BLaER1 treated with 17β-estradiol and CSF1 and Interleukin-3, amounts not matched to agents 10 nM and 100 nM (cell line): ENCODE measurements at regions not wholly inside any gene's neighbourhood (a gene's known extent, or its start where the extent isn't known, plus 50 kb on each side); places are given as distances from the start of the nearest gene placed in this dataset.
"Not testable (repeated sequence)": the region's sequence is repeated elsewhere in the genome, so short reads cannot be mapped to it uniquely, and the experiment has no call there.

ENCODE experiments used
- H3K27ac ChIP-seq, 11 experiments: shearing (Covaris generic); formaldehyde crosslinking; 2 replicates each; pipeline ENCODE4 v1.8.1; 2022
- H3K27me3 ChIP-seq, 11 experiments: shearing (Covaris generic); formaldehyde crosslinking; 2 replicates each; pipeline ENCODE4 v1.8.1; 2022
- H3K36me3 ChIP-seq, 11 experiments: shearing (Covaris generic); formaldehyde crosslinking; 2 replicates each; pipeline ENCODE4 v1.8.1; 2022
- H3K4me1 ChIP-seq, 10 experiments: shearing (Covaris generic); formaldehyde crosslinking; 2 replicates each; pipeline ENCODE4 v1.8.1; 2022
- H3K4me2 ChIP-seq, 11 experiments: shearing (Covaris generic); formaldehyde crosslinking; 2 replicates each; pipeline ENCODE4 v1.8.1; 2022
- H3K4me3 ChIP-seq, 10 experiments: shearing (Covaris generic); formaldehyde crosslinking; 2 replicates each; pipeline ENCODE4 v1.8.1; 2022
- H3K9ac ChIP-seq, 11 experiments: shearing (Covaris generic); formaldehyde crosslinking; 2 replicates each; pipeline ENCODE4 v1.8.1; 2022
- H3K9me3 ChIP-seq, 11 experiments: shearing (Covaris generic); formaldehyde crosslinking; replicated peaks in 1 of 11; 2 replicates each; pipeline ENCODE4 v1.8.1; 2022
- H4K20me1 ChIP-seq, 11 experiments: shearing (Covaris generic); formaldehyde crosslinking; 2 replicates each; pipeline ENCODE4 v1.8.1; 2022
- Cebpa-rat ChIP-seq, 11 experiments: shearing (Covaris generic); IDR thresholded peaks; 2 replicates each; pipeline ENCODE4 v1.8.1; 2022

- H3K4me3 ChIP-seq = no peak overlapping the region
- no peak for TF ChIP-seq Cebpa-rat (IDR thresholded peaks at IDR 0.05)
- no peak overlapping the region for H3K9ac ChIP-seq
- no peak overlapping the region for H3K27ac ChIP-seq
- no peaks in the 10 kb centered on the region for H3K27me3 ChIP-seq
- no peaks in the 10 kb centered on the region for H3K36me3 ChIP-seq
- peaks cover 0 to 11% (median 0%) of the 10 kb centered on the region in 10 experiments; a peak in 2 of 20 replicates for H3K4me1 ChIP-seq
- H4K20me1 ChIP-seq = no peaks in the 10 kb centered on the region
- H3K9me3 ChIP-seq = peaks cover 0 to 2% (median 0%) of the 10 kb centered on the region in 11 experiments; a peak in 2 of 22 replicates
- H3K4me2 ChIP-seq = no peak overlapping the region
These were observed 1631.3 kb downstream of the PCDH18 start for GRCh38 chr4:135900956-135901355.

DNA sequence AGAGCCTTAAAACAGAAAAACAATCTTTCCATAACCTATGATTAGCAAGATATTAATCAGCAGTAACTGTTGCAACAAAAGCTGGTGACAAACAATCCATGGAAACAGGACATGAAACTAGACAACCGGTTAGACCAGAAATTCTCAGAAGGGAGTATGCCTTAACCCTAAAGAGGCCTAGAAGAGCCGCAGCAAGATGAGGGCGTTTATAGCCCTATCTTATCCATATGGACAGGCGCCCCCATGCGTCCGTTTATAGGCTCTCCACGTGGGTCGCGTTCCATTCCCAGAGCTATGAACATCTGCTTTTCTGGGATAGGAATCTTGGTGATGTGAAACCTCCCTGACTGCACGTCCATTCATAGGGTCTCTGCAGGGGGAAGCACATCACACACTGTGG is 1662.7 kb upstream of the PABPC4L start:
- not testable (repeated sequence) for H3K27me3 ChIP-seq, H3K36me3 ChIP-seq, H3K27ac ChIP-seq, H3K4me3 ChIP-seq, H3K9ac ChIP-seq, H3K4me2 ChIP-seq, H3K9me3 ChIP-seq, H3K4me1 ChIP-seq, H4K20me1 ChIP-seq

DNA sequence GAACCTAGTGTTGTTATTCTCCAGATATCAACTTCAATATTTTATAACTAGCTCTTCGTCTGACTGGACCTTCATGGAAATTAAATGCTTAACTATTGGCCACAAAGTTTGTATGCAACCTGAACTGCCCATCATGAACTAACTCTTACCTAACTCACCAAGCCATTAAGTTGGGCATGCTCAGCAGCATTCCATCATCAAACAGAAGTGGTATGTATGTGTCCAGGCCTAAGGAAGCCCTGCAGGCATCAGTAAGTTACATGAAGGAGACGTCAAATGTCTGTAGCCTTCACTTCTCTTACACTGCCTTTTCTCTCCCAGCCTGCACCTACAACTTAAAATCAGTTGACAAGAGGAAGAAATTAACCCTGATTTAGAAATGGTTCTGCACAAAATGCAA is 1639.2 kb upstream of the PABPC4L start:
- H3K4me1 ChIP-seq = peaks cover 0 to 5% (median 0%) of the 10 kb centered on the region in 10 experiments; a peak in 1 of 20 replicates
- no peak overlapping the region for H3K27ac ChIP-seq
- H4K20me1 ChIP-seq = no peaks in the 10 kb centered on the region
- H3K4me2 ChIP-seq = no peak overlapping the region
- H3K4me3 ChIP-seq = no peak overlapping the region
- no peaks in the 10 kb centered on the region for H3K36me3 ChIP-seq
- no peaks in the 10 kb centered on the region for H3K9me3 ChIP-seq
- no peak overlapping the region for H3K9ac ChIP-seq
- no peaks in the 10 kb centered on the region for H3K27me3 ChIP-seq
- no peak for TF ChIP-seq Cebpa-rat (IDR thresholded peaks at IDR 0.05)

- Histone ChIP-seq H3K9ac (no peak overlapping the region), H3K27ac (no peak overlapping the region), H3K9me3 (no peaks in the 10 kb centered on the region), H4K20me1 (no peaks in the 10 kb centered on the region), H3K36me3 (no peaks in the 10 kb centered on the region), H3K27me3 (no peaks in the 10 kb centered on the region), H3K4me3 (no peak overlapping the region), H3K4me1 (peaks cover 0 to 5% (median 0%) of the 10 kb centered on the region in 10 experiments; a peak in 1 of 20 replicates), H3K4me2 (no peak overlapping the region)
- no peak for TF ChIP-seq Cebpa-rat (IDR thresholded peaks at IDR 0.05)
These were observed 1638.1 kb upstream of the PABPC4L start for GRCh38 chr4:135839712-135840111.

DNA sequence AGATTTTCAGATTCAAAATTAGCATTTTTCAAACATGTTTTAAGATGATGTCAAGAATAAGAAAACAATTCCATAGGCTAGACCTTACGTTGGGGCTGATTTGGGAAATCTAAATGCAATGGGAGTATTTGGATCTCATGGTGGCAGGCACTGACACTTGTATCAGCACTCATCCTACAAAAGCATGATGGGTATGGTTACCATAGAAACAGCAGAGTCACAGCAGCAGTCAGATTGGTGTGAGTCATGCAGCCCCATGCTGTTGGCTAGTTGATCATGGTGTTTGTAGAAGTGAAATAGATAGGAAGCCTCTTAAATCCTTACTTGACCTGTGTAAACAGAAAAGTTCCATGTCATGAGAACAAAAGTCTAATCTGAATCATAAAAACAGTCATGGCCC is 1637.3 kb upstream of the PABPC4L start:
- H3K9me3 ChIP-seq = no peaks in the 10 kb centered on the region
- no peaks in the 10 kb centered on the region for H4K20me1 ChIP-seq
- TF ChIP-seq Cebpa-rat (IDR thresholded peaks at IDR 0.05) = no peak
- no peaks in the 10 kb centered on the region for H3K36me3 ChIP-seq
- H3K27me3 ChIP-seq = no peaks in the 10 kb centered on the region
- H3K27ac ChIP-seq = no peak overlapping the region
- H3K4me1 ChIP-seq = peaks cover 0 to 5% (median 0%) of the 10 kb centered on the region in 10 experiments; a peak in 1 of 20 replicates
- no peak overlapping the region for H3K4me2 ChIP-seq
- no peak overlapping the region for H3K9ac ChIP-seq
- no peak overlapping the region for H3K4me3 ChIP-seq

GRCh38 chr4:135834471-135834870 is 1632.9 kb upstream of the PABPC4L start:
- H3K4me2 ChIP-seq = no peak overlapping the region
- H3K4me1 ChIP-seq = peaks cover 0 to 5% (median 0%) of the 10 kb centered on the region in 10 experiments; a peak in 1 of 20 replicates
- H4K20me1 ChIP-seq = no peaks in the 10 kb centered on the region
- no peak overlapping the region for H3K27ac ChIP-seq
- no peaks in the 10 kb centered on the region for H3K27me3 ChIP-seq
- no peak overlapping the region for H3K4me3 ChIP-seq
- TF ChIP-seq Cebpa-rat (IDR thresholded peaks at IDR 0.05) = no peak
- no peaks in the 10 kb centered on the region for H3K36me3 ChIP-seq
- H3K9ac ChIP-seq = no peak overlapping the region
- no peaks in the 10 kb centered on the region for H3K9me3 ChIP-seq

DNA sequence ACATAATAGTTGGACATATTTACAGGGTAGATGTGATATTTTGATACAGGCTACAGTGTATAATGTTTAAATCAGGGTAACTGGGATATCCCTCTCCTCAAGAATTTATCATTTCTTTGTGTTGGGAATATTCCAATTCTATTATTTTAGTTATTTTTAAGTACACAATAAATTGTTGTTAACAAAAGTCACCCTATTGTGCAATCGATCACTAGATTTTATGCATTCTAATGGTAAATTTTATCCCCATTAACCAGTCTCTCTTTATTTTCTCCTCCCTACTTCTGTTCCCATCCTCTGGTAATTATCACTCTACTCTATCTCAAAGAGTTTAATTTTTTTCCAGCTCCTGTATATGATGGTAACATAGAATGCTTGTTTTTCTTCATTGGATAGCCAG is 1631.9 kb upstream of the PABPC4L start:
- Histone ChIP-seq H3K4me3 (no peak overlapping the region), H3K27ac (no peak overlapping the region), H3K9me3 (no peaks in the 10 kb centered on the region), H3K9ac (no peak overlapping the region), H4K20me1 (no peaks in the 10 kb centered on the region), H3K27me3 (no peaks in the 10 kb centered on the region), H3K4me1 (peaks cover 0 to 5% (median 0%) of the 10 kb centered on the region in 10 experiments; a peak in 1 of 20 replicates), H3K36me3 (no peaks in the 10 kb centered on the region), H3K4me2 (no peak overlapping the region)
- TF ChIP-seq Cebpa-rat (IDR thresholded peaks at IDR 0.05) = no peak

DNA sequence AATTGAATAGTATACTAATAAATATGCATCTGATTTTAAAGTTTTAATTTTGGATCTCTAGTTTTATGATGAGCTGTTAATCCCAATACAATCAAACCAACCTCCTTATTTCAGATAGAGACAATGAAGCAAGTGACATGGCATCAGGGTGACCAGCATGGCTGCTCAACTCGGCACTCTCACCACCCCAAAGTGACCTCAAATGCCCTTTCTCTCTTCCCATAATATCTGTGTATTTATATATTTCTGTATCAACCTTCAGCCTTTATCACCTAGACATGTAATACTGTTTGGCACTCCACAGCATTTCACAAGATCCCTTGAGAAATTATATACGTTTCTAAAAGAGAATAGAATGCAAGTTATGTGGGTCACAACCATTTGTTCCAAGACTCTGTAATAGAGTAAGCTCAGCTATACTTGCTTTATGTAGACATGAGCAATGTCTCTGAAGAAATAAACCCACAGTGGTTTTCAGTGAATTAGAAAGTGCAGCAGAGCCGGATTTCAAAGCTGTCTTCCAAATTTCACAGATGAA is 1623.2 kb upstream of the PABPC4L start:
- H4K20me1 ChIP-seq = no peaks in the 10 kb centered on the region
- no peak for TF ChIP-seq Cebpa-rat (IDR thresholded peaks at IDR 0.05)
- no peak overlapping the region for H3K4me2 ChIP-seq
- H3K4me1 ChIP-seq = no peaks in the 10 kb centered on the region
- H3K4me3 ChIP-seq = no peak overlapping the region
- H3K9me3 ChIP-seq = no peaks in the 10 kb centered on the region
- H3K36me3 ChIP-seq = no peaks in the 10 kb centered on the region
- no peak overlapping the region for H3K27ac ChIP-seq
- H3K27me3 ChIP-seq = no peaks in the 10 kb centered on the region
- H3K9ac ChIP-seq = no peak overlapping the region

GRCh38 chr4:135804785-135805184 is 1603.2 kb upstream of the PABPC4L start:
- Histone ChIP-seq H3K4me3 (no peak overlapping the region), H3K27ac (no peak overlapping the region), H3K9ac (no peak overlapping the region), H3K36me3 (no peaks in the 10 kb centered on the region), H3K4me2 (no peak overlapping the region), H3K4me1 (no peaks in the 10 kb centered on the region), H4K20me1 (no peaks in the 10 kb centered on the region), H3K27me3 (no peaks in the 10 kb centered on the region), H3K9me3 (no peaks in the 10 kb centered on the region)
- no peak for TF ChIP-seq Cebpa-rat (IDR thresholded peaks at IDR 0.05)

GRCh38 chr4:135777361-135777760 is 1575.8 kb upstream of the PABPC4L start:
- Histone ChIP-seq H3K27ac (no peak overlapping the region), H3K4me3 (no peak overlapping the region), H3K36me3 (no peaks in the 10 kb centered on the region), H3K27me3 (no peaks in the 10 kb centered on the region), H3K9me3 (peaks cover 0 to 17% (median 6%) of the 10 kb centered on the region in 11 experiments; a peak in 13 of 22 replicates), H3K9ac (no peak overlapping the region), H3K4me2 (no peak overlapping the region), H3K4me1 (peaks cover 0 to 8% (median 2%) of the 10 kb centered on the region in 10 experiments; a peak in 4 of 20 replicates), H4K20me1 (no peaks in the 10 kb centered on the region)
- TF ChIP-seq Cebpa-rat (IDR thresholded peaks at IDR 0.05) = no peak
